ENCODE measurements at regions not wholly inside any gene's neighbourhood (a gene's known extent, or its start where the extent isn't known, plus 50 kb on each side); places are given as distances from the start of the nearest gene placed in this dataset.
"Not testable (repeated sequence)": the region's sequence is repeated elsewhere in the genome, so short reads cannot be mapped to it uniquely, and the experiment has no call there.

DNA sequence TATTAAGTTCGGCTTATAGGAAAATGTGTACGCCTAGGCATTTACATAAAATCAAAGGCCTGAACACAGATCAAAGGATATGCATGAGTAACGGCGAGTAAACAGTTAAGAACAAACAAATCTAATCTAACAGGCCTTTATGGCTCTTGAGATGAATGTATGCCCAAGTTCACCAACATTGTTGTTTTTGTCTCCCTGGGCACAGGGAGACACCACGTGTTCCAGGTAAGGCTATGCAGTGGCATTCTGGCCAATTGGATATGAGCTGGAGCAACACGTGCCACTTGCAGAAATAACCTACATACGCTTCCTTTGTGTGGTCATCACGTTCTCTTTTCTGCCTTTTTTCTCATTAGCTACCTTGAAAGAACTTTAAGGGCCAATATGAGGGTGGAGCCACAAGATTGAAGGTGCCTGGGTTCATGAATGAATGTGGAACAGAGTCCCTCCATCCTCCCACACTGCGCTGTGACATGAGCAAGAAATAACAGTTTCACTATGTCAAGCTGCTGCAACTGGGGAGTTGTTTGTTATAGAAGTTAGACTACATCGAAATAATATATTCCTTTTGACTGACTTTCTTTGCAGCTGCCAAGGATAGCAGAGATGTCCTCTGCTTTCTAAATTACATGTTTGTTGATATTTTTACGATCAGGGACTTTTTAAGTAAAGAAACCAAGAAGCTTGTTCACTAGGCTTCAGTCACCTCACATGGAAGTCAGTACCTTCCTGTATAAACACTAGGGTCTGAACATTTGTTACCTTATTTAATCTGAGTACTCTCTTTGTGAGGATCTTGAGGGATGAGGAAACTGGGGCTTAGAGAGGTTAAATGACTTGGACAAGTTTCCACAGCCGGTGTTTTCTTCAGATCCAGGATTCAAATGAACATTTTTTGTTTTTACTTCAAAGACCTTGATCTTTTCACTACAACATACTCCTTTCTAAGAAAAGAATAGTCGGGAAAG is 427.5 kb upstream of the TBL1XR1 start:
- ATAC-seq: no peak
- Histone ChIP-seq H3K9me3 (no peaks in the 10 kb centered on the region), H3K4me1 (peaks cover 0 to 9% of the 10 kb centered on the region in 2 donors), H3K27me3 (no peaks in the 10 kb centered on the region), H3K36me3 (no peaks in the 10 kb centered on the region), H3K27ac (no peak overlapping the region), H3K4me3 (no peak overlapping the region)
- TF ChIP-seq, protein P1, sequence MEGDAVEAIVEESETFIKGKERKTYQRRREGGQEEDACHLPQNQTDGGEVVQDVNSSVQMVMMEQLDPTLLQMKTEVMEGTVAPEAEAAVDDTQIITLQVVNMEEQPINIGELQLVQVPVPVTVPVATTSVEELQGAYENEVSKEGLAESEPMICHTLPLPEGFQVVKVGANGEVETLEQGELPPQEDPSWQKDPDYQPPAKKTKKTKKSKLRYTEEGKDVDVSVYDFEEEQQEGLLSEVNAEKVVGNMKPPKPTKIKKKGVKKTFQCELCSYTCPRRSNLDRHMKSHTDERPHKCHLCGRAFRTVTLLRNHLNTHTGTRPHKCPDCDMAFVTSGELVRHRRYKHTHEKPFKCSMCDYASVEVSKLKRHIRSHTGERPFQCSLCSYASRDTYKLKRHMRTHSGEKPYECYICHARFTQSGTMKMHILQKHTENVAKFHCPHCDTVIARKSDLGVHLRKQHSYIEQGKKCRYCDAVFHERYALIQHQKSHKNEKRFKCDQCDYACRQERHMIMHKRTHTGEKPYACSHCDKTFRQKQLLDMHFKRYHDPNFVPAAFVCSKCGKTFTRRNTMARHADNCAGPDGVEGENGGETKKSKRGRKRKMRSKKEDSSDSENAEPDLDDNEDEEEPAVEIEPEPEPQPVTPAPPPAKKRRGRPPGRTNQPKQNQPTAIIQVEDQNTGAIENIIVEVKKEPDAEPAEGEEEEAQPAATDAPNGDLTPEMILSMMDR (IDR thresholded peaks at IDR 0.05): no peak
- intact Hi-C loops (cut with DNase I): no loop called here
- DNase-seq: no peak

DNA sequence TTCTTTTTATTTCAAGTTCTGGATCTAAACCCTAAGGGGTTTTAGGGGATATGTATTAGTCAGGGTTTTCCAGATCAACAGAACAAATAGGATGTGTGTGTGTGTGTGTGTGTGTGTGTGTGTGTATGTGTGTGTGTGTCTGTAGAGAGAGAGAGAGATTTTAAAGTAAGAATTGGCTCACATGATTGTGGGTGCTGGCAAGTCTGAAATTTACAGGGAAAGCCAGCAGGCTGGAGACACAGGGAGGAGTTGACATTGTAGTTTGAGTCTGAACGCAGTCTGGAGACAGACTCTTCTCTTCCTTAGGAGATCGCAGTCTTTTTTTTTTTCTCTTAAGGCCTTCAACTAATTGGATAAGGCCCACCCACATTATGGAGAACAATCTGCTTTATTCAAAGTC is 428.8 kb upstream of the TBL1XR1 start:
- ATAC-seq (no peak), DNase-seq (no peak)
- intact Hi-C loops (cut with DNase I): no loop called here
- Histone ChIP-seq H3K27me3 (no peaks in the 10 kb centered on the region), H3K27ac (no peak overlapping the region), H3K36me3 (no peaks in the 10 kb centered on the region), H3K4me3 (no peak overlapping the region), H3K4me1 (peaks cover 0 to 9% of the 10 kb centered on the region in 2 donors), H3K9me3 (no peaks in the 10 kb centered on the region)
- TF ChIP-seq, protein P1 (IDR thresholded peaks at IDR 0.05): no peak

DNA sequence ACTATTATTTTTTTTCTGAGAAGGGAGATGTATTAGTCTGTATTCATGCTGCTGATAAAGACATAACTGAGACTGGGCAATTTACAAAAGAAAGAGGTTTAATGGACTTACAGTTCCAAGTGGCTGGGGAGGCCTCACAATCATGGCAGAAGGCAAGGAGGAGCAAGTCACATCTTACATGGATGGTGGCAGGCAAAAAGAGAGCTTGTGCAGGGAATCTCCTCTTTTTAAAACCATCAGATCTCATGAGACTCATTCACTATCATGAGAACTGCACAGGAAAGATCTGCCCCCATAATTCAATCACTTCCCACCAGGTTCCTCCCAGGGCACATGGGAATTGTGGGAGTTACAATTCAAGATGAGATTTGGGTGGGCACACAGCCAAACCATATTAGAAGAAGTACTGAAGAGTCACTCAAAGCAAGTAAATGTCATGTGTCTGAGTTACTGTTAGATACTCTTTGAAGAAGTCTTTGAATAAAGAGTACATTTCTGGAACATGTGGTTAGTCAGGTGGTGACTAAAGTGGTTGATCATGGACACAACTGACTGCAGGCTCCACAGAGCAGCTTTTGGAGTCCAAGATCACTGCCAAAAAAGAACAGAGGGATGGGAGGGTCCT is 430.9 kb upstream of the TBL1XR1 start:
- not testable (repeated sequence) for H3K4me3 ChIP-seq

DNA sequence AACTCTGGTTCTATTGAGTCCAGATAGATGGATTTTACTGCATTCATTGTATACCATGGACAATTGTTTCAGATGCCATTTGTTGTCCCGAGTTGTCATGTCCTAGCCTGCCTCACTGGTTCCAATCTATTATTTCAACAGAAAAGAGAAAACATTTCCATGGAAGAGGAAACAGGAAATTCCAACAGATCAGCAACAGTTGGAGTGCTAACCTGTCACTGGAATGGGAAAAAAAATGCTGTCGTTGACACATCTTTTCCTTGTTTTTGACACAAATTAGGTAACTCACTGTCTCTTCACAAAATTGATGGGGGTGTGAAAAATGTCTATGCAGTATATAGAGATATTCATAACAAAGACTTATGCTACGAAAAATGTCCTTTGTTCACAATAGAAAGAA is 432.0 kb upstream of the TBL1XR1 start:
- Histone ChIP-seq H3K9me3 (no peaks in the 10 kb centered on the region), H3K4me3 (no peak overlapping the region), H3K27me3 (no peaks in the 10 kb centered on the region), H3K4me1 (no peaks in the 10 kb centered on the region), H3K36me3 (no peaks in the 10 kb centered on the region), H3K27ac (no peak overlapping the region)
- ATAC-seq: no peak
- intact Hi-C loops (cut with DNase I): no loop called here
- DNase-seq: no peak
- TF ChIP-seq, protein P1 (IDR thresholded peaks at IDR 0.05): no peak

More for the DNA sequence above, 430.9 kb upstream of the TBL1XR1 start:
- H3K36me3 ChIP-seq; H3K9me3 ChIP-seq; H3K27me3 ChIP-seq; DNase-seq; intact Hi-C loops (cut with DNase I); H3K27ac ChIP-seq; H3K4me1 ChIP-seq; ATAC-seq: not testable (repeated sequence)

DNA sequence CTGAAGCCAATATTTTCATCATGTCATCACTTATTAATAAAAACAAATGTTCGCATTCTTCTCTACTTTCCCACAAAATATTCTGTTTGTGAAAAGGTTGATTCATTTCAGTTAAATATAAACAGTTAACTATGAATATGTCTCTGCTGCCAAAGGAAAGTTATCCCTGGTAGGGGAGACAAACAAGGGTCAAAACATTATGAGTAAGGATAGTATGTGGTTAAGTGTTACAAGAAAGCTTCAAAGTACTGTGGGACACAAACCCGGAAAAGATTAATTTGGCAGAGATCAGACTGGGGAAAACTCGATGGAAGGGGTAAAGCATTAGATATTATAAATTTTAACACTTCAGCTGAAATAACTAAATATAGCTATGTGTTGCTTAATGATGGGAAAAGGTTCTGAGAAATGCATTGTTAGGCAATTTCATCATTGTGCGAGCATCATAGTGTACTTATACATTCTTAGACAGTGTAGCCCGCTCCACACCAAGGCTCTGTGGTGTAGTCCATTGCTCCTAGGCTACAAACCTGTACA is 436.5 kb upstream of the TBL1XR1 start:
- Histone ChIP-seq H3K4me1 (no peaks in the 10 kb centered on the region), H3K4me3 (no peak overlapping the region), H3K36me3 (no peaks in the 10 kb centered on the region), H3K9me3 (no peaks in the 10 kb centered on the region), H3K27me3 (no peaks in the 10 kb centered on the region), H3K27ac (no peak overlapping the region)
- ATAC-seq (peak; percentile 68), DNase-seq (peak in 1 of 4 donors; percentile 36)
- intact Hi-C loops (cut with DNase I): no loop called here
- TF ChIP-seq, protein P1 (IDR thresholded peaks at IDR 0.05): no peak

DNA sequence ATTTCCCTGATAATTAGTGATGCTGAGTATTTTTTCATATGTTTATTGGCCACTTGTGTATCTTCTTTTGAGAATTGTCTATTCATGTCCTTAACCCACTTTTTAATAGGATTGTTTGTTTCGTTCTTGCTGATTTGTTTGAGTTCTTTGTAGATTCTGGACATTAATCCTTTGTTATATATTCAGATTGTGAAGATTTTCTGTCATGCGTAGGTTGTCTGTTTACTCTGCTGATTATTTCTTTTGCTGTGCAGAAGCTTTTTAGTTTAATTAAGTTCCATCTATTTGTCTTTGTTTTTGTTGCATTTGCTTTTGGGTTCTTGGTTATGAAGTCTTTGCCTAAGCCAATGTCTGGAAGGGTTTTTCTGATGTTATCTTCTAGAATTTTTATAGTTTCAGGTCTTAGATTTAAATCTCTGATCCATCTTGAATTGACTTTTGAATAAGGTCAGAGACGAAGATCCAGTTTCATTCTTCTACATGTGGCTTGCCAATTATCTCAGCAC is 438.4 kb upstream of the TBL1XR1 start:
- H3K4me3 ChIP-seq; ATAC-seq; H3K9me3 ChIP-seq; H3K27me3 ChIP-seq; DNase-seq; H3K27ac ChIP-seq; intact Hi-C loops (cut with DNase I); H3K36me3 ChIP-seq; H3K4me1 ChIP-seq: not testable (repeated sequence)
